Liver (tissue), 8 donors: ENCODE measurements at regions not wholly inside any gene's neighbourhood (a gene's known extent, or its start where the extent isn't known, plus 50 kb on each side); places are given as distances from the start of the nearest gene placed in this dataset.

ENCODE experiments used
- DNase-seq: peaks from one replicate; pipeline ENCODE4 v3.0.0-alpha.2; 2017; ENCODE audit warnings: low spot score
- H3K27ac ChIP-seq, 2 donors: one replicate each; pipeline ENCODE4 v1.7.0; 2013; ENCODE audit warnings: inconsistent platforms in 2 of 2, low read length in 2 of 2, control low read depth in 1 of 2, low read depth in 1 of 2, mild to moderate bottlenecking in 1 of 2
- H3K27me3 ChIP-seq, 4 donors: one replicate each; pipeline versions ENCODE4 v1.6.1 to v1.7.0; 2013; ENCODE audit warnings: low read length in 3 of 4, inconsistent platforms in 1 of 4, mild to moderate bottlenecking in 1 of 4, moderate library complexity in 1 of 4; ENCODE audit not compliant: control insufficient read depth in 4 of 4, insufficient read depth in 4 of 4
- H3K36me3 ChIP-seq, 4 donors: one replicate each; pipeline versions ENCODE4 v1.6.1 to v1.7.0; 2013; ENCODE audit warnings: low read length in 3 of 4, mild to moderate bottlenecking in 3 of 4, low read depth in 1 of 4, moderate library complexity in 1 of 4; ENCODE audit not compliant: control insufficient read depth in 4 of 4, insufficient read depth in 3 of 4
- H3K4me1 ChIP-seq, 4 donors: one replicate each; pipeline versions ENCODE4 v1.6.1 to v1.7.0; 2013; ENCODE audit warnings: low read length in 3 of 4, mild to moderate bottlenecking in 3 of 4, moderate library complexity in 1 of 4; ENCODE audit not compliant: control insufficient read depth in 4 of 4, insufficient read depth in 4 of 4
- H3K4me3 ChIP-seq, 3 donors: one replicate each; pipeline versions ENCODE4 v1.6.1 to v1.7.0; 2013; ENCODE audit warnings: low read length in 3 of 3, control low read depth in 1 of 3, low read depth in 1 of 3, mild to moderate bottlenecking in 1 of 3
- H3K9ac ChIP-seq, 2 donors: one replicate each; pipeline ENCODE4 v1.7.0; 2013; ENCODE audit warnings: low read length in 2 of 2, mild to moderate bottlenecking in 2 of 2, moderate library complexity in 2 of 2, control low read depth in 1 of 2, low read depth in 1 of 2
- H3K9me3 ChIP-seq, 4 donors: one replicate each; pipeline versions ENCODE4 v1.6.1 to v1.7.0; 2013; ENCODE audit warnings: low read length in 3 of 4; ENCODE audit not compliant: control insufficient read depth in 4 of 4
- CTCF ChIP-seq: fragments of 150-350 bp; IDR thresholded peaks from 2 replicates; pipeline ENCODE4 v1.5.1; 2017; ENCODE audit warnings: improper control_type of control experiment, low read depth, low read length; ENCODE audit not compliant: missing input control
- FOXA1 ChIP-seq: IDR thresholded peaks from 2 replicates; pipeline ENCODE4 v1.6.1; 2016; ENCODE audit warnings: antibody characterized with exemption
- FOXA2 ChIP-seq: IDR thresholded peaks from 2 replicates; pipeline ENCODE4 v1.6.1; 2016; ENCODE audit warnings: antibody characterized with exemption
- GABPA ChIP-seq, 2 donors: IDR thresholded peaks in 1 of 2; conservative IDR thresholded peaks in 1 of 2; 2 replicates each; pipeline ENCODE4 v1.6.1; 2016; ENCODE audit warnings: antibody characterized with exemption in 2 of 2, mild to moderate bottlenecking in 1 of 2, moderate library complexity in 1 of 2
- HNF4A ChIP-seq, 2 donors: conservative IDR thresholded peaks; 2 replicates each; pipeline ENCODE4 v1.6.1; 2016; ENCODE audit warnings: antibody characterized with exemption in 2 of 2, mild to moderate bottlenecking in 2 of 2
- HNF4G ChIP-seq: IDR thresholded peaks from 2 replicates; pipeline ENCODE4 v1.6.1; 2016; ENCODE audit warnings: antibody characterized with exemption
- JUND ChIP-seq, 2 donors: IDR thresholded peaks; 2 replicates each; pipeline ENCODE4 v1.6.1; 2016; ENCODE audit warnings: antibody characterized with exemption in 2 of 2
- MAX ChIP-seq: IDR thresholded peaks from 2 replicates; pipeline ENCODE4 v1.6.1; 2016; ENCODE audit warnings: antibody characterized with exemption
- NR2F2 ChIP-seq: IDR thresholded peaks from 2 replicates; pipeline ENCODE4 v1.6.1; 2016; ENCODE audit warnings: antibody characterized with exemption
- RAD21 ChIP-seq, 2 donors: IDR thresholded peaks; 2 replicates each; pipeline ENCODE4 v1.6.1; 2016; ENCODE audit warnings: antibody characterized with exemption in 2 of 2, mild to moderate bottlenecking in 2 of 2
- REST ChIP-seq: IDR thresholded peaks from 2 replicates; pipeline ENCODE4 v1.6.1; 2016; ENCODE audit warnings: antibody characterized with exemption, mild to moderate bottlenecking
- RXRA ChIP-seq, 2 donors: IDR thresholded peaks; 2 replicates each; pipeline ENCODE4 v1.6.1; 2017 to 2018; ENCODE audit warnings: antibody characterized with exemption in 2 of 2, mild to moderate bottlenecking in 1 of 2
- SP1 ChIP-seq: IDR thresholded peaks from 2 replicates; pipeline ENCODE4 v1.6.1; 2018; ENCODE audit warnings: antibody characterized with exemption, mild to moderate bottlenecking
- TAF1 ChIP-seq: conservative IDR thresholded peaks from 2 replicates; pipeline ENCODE4 v1.6.1; 2016; ENCODE audit warnings: antibody characterized with exemption, mild to moderate bottlenecking
- YY1 ChIP-seq: IDR thresholded peaks from 2 replicates; pipeline ENCODE4 v1.6.1; 2016; ENCODE audit warnings: antibody characterized with exemption, mild to moderate bottlenecking
- ZBTB33 ChIP-seq: IDR thresholded peaks from 2 replicates; pipeline ENCODE4 v1.6.1; 2016; ENCODE audit warnings: antibody characterized with exemption
- WGBS: extraction: QIAGEN DNeasy Blood & Tissue Kit; methylation state at CpG from one replicate; pipeline ENCODE4 v1.1.7; 2013; 5-methylcytosine and 5-hydroxymethylcytosine counted together
- donor health status: healthy.
- donor health status: healthy.
- donor health status: healthy.
- donor health status: healthy.
- donor health status: healthy.

- DNase-seq, result no peak
These were observed 79.0 kb upstream of the SCG2 start for GRCh38 chr2:223681125-223681524.

More at GRCh38 chr2:223681125-223681524, 79.0 kb upstream of the SCG2 start:
- no peaks in the 10 kb centered on the region for H3K4me1 ChIP-seq
- H3K27me3 ChIP-seq, result no peaks in the 10 kb centered on the region
- no peaks in the 10 kb centered on the region for H3K9me3 ChIP-seq
- no peak overlapping the region for H3K27ac ChIP-seq
- no peak overlapping the region for H3K4me3 ChIP-seq
- no peaks in the 10 kb centered on the region for H3K36me3 ChIP-seq
- H3K9ac ChIP-seq, result no peak overlapping the region
- 50% methylated on average over 3 of the region's 3 CpGs for WGBS
- TF ChIP-seq REST, result no peak
- TF ChIP-seq NR2F2, result no peak
- TF ChIP-seq FOXA1, result no peak
- TF ChIP-seq YY1, result no peak
- TF ChIP-seq GABPA (IDR thresholded peaks at IDR 0.05 in 1 of 2, conservative IDR thresholded peaks at IDR 0.05 in 1 of 2), result no peak
- no peak for TF ChIP-seq MAX
- no peak for TF ChIP-seq ZBTB33
- TF ChIP-seq HNF4A (conservative IDR thresholded peaks at IDR 0.05), result no peak
- TF ChIP-seq FOXA2, result no peak
- no peak for TF ChIP-seq JUND (IDR thresholded peaks at IDR 0.05)
- TF ChIP-seq RAD21 (IDR thresholded peaks at IDR 0.05), result no peak
- no peak for TF ChIP-seq RXRA (IDR thresholded peaks at IDR 0.05)
- no peak for TF ChIP-seq HNF4G
- no peak for TF ChIP-seq TAF1
- no peak for TF ChIP-seq CTCF
- no peak for TF ChIP-seq SP1
